Activated naive CD4-positive, alpha-beta T cell treated with anti-CD3 and anti-CD28 coated beads, Interleukin-2, amount 50 U/mL, for 72 hours (primary cell): ENCODE measurements at regions not wholly inside any gene's neighbourhood (a gene's known extent, or its start where the extent isn't known, plus 50 kb on each side); places are given as distances from the start of the nearest gene placed in this dataset.
A peak's percentile ranks its signal among the peaks of the same experiment; 100 is the strongest.
"Not testable (repeated sequence)": the region's sequence is repeated elsewhere in the genome, so short reads cannot be mapped to it uniquely, and the experiment has no call there.

Experiments used
- ATAC-seq, 2 donors: fragments of 150-1000 bp; cut with Tn5 transposase; 2 replicates each; pipeline ENCODE4 v1.10.0; 2021; ENCODE audit warnings: mild to moderate bottlenecking in 2 of 2, moderate library complexity in 2 of 2
- DNase-seq, 2 donors: peaks; one replicate each; pipeline ENCODE4 v3.0.0; 2021 to 2022; ENCODE audit warnings: low spot score in 2 of 2
- H3K27ac Mint-ChIP-seq, 2 donors: one replicate each; pipeline ENCODE4 v1.8.0; 2022; ENCODE audit warnings: mild to moderate bottlenecking in 2 of 2, mixed read lengths in 2 of 2
- H3K36me3 Mint-ChIP-seq, 2 donors: one replicate each; pipeline ENCODE4 v1.8.0; 2022; ENCODE audit warnings: mixed read lengths in 2 of 2
- H3K9me3 Mint-ChIP-seq, 2 donors: one replicate each; pipeline ENCODE4 v1.8.0; 2022; ENCODE audit warnings: mixed read lengths in 2 of 2

GRCh38 chr7:106569500-106569929 is 91.4 kb downstream of the CCDC71L start:
- ATAC-seq (no peak), DNase-seq (no peak)
- Mint-ChIP-seq H3K27ac (peak overlapping the region in 1 of 2 donors; percentile 36), H3K9me3 (peaks cover 0 to 15% of the 10 kb centered on the region in 2 donors), H3K36me3 (no peaks in the 10 kb centered on the region)

GRCh38 chr7:106568680-106569499 is 92.1 kb downstream of the CCDC71L start:
- Mint-ChIP-seq H3K9me3 (peaks cover 0 to 15% of the 10 kb centered on the region in 2 donors), H3K27ac (peak overlapping the region; percentile 2 to 36), H3K36me3 (no peaks in the 10 kb centered on the region)
- no peak for DNase-seq
- peak; percentile 31 to 55 for ATAC-seq

GRCh38 chr7:106568002-106568679 is 92.8 kb downstream of the CCDC71L start:
- H3K36me3 Mint-ChIP-seq = no peaks in the 10 kb centered on the region
- ATAC-seq (no peak), DNase-seq (no peak)
- peaks cover 0 to 15% of the 10 kb centered on the region in 2 donors for H3K9me3 Mint-ChIP-seq
- peak overlapping the region; percentile 36 to 40 for H3K27ac Mint-ChIP-seq

- H3K9me3 Mint-ChIP-seq = peaks cover 0 to 15% of the 10 kb centered on the region in 2 donors
- DNase-seq, H3K36me3 Mint-ChIP-seq, ATAC-seq, H3K27ac Mint-ChIP-seq: not testable (repeated sequence)
Measured at GRCh38 chr7:106567204-106568001, 93.6 kb downstream of the CCDC71L start.

- Mint-ChIP-seq H3K9me3 (peaks cover 0 to 15% of the 10 kb centered on the region in 2 donors), H3K36me3 (no peaks in the 10 kb centered on the region), H3K27ac (no peak overlapping the region)
- ATAC-seq = no peak
- no peak for DNase-seq
Measured at GRCh38 chr7:106566672-106567071, 94.3 kb downstream of the CCDC71L start.

GRCh38 chr7:106566196-106566595 is 94.8 kb downstream of the CCDC71L start:
- Mint-ChIP-seq H3K27ac (no peak overlapping the region), H3K9me3 (peaks cover 0 to 15% of the 10 kb centered on the region in 2 donors), H3K36me3 (no peaks in the 10 kb centered on the region)
- ATAC-seq = no peak
- no peak for DNase-seq

GRCh38 chr7:106565428-106565827 is 95.5 kb downstream of the CCDC71L start:
- DNase-seq (no peak), ATAC-seq (no peak)
- H3K9me3 Mint-ChIP-seq = peaks cover 0 to 15% of the 10 kb centered on the region in 2 donors
- H3K36me3 Mint-ChIP-seq = no peaks in the 10 kb centered on the region
- no peak overlapping the region for H3K27ac Mint-ChIP-seq

- Mint-ChIP-seq H3K27ac (no peak overlapping the region), H3K9me3 (peaks cover 4 to 21% of the 10 kb centered on the region in 2 donors), H3K36me3 (peaks cover 6 to 10% of the 10 kb centered on the region in 2 donors)
- DNase-seq = no peak
- ATAC-seq = no peak
Measured at GRCh38 chr7:106563466-106564150, 97.3 kb downstream of the CCDC71L start.

- ATAC-seq (no peak), DNase-seq (no peak)
- H3K27ac Mint-ChIP-seq = no peak overlapping the region
- H3K36me3 Mint-ChIP-seq = peaks cover 6 to 10% of the 10 kb centered on the region in 2 donors
- H3K9me3 Mint-ChIP-seq = peaks cover 4 to 17% of the 10 kb centered on the region in 2 donors
Measured at GRCh38 chr7:106562711-106563366, 98.1 kb downstream of the CCDC71L start.

GRCh38 chr7:106561666-106562411 is 99.1 kb downstream of the CCDC71L start:
- Mint-ChIP-seq H3K9me3 (peaks cover 9 to 12% of the 10 kb centered on the region in 2 donors), H3K27ac (no peak overlapping the region), H3K36me3 (peaks cover 6 to 10% of the 10 kb centered on the region in 2 donors)
- peak; percentile 81 to 84 for ATAC-seq
- DNase-seq = no peak

- Mint-ChIP-seq H3K9me3 (peaks cover 6 to 9% of the 10 kb centered on the region in 2 donors), H3K27ac (no peak overlapping the region), H3K36me3 (peaks cover 6 to 10% of the 10 kb centered on the region in 2 donors)
- peak; percentile 62 to 73 for ATAC-seq
- no peak for DNase-seq
Measured at GRCh38 chr7:106561151-106561550, 99.8 kb downstream of the CCDC71L start.

- Mint-ChIP-seq H3K27ac (peak overlapping the region in 1 of 2 donors; percentile 26), H3K36me3 (peaks cover 6 to 10% of the 10 kb centered on the region in 2 donors), H3K9me3 (peaks cover 6 to 9% of the 10 kb centered on the region in 2 donors)
- DNase-seq (no peak), ATAC-seq (peak; percentile 16 to 33)
Measured at GRCh38 chr7:106560482-106560881, 100.5 kb downstream of the CCDC71L start.

- DNase-seq, ATAC-seq, H3K27ac Mint-ChIP-seq: not testable (repeated sequence)
- H3K36me3 Mint-ChIP-seq = peaks cover 6 to 10% of the 10 kb centered on the region in 2 donors
- H3K9me3 Mint-ChIP-seq = peaks cover 11 to 20% of the 10 kb centered on the region in 2 donors
Measured at GRCh38 chr7:106556244-106556643, 104.7 kb downstream of the CCDC71L start.

- not testable (repeated sequence) for ATAC-seq, H3K36me3 Mint-ChIP-seq, H3K27ac Mint-ChIP-seq, DNase-seq
- peaks cover 11 to 20% of the 10 kb centered on the region in 2 donors for H3K9me3 Mint-ChIP-seq
Measured at GRCh38 chr7:106554623-106555022, 106.3 kb downstream of the CCDC71L start.

GRCh38 chr7:106553446-106553836 is 107.5 kb downstream of the CCDC71L start:
- no peak for DNase-seq

More at GRCh38 chr7:106553446-106553836, 107.5 kb downstream of the CCDC71L start:
- ATAC-seq = no peak
- H3K36me3 Mint-ChIP-seq = no peaks in the 10 kb centered on the region
- H3K27ac Mint-ChIP-seq = no peak overlapping the region
- peaks cover 5 to 16% of the 10 kb centered on the region in 2 donors for H3K9me3 Mint-ChIP-seq
